ENCODE measurements at regions not wholly inside any gene's neighbourhood (a gene's known extent, or its start where the extent isn't known, plus 50 kb on each side); places are given as distances from the start of the nearest gene placed in this dataset.

DNA sequence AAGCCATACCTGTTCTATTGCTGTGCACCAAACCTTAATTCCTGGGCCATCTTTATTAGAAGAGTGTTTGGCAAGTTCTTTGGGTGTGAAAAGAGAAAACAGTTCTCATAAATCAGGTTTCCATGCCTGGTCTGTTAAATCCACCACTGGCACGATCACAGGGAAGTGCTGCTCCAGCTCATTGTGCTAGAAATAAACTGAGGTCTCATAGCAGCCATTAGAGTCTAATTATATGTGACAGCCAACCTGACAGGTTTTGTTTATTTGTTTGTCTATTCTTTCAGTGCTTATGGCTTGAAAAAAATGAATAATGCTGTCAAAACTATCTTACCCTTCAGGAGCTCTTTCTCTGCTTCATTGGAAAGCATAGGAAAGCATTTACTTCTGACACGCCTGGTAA lies 147.1 kb upstream of the CNTN6 start (continued):
- TF ChIP-seq, protein P1, sequence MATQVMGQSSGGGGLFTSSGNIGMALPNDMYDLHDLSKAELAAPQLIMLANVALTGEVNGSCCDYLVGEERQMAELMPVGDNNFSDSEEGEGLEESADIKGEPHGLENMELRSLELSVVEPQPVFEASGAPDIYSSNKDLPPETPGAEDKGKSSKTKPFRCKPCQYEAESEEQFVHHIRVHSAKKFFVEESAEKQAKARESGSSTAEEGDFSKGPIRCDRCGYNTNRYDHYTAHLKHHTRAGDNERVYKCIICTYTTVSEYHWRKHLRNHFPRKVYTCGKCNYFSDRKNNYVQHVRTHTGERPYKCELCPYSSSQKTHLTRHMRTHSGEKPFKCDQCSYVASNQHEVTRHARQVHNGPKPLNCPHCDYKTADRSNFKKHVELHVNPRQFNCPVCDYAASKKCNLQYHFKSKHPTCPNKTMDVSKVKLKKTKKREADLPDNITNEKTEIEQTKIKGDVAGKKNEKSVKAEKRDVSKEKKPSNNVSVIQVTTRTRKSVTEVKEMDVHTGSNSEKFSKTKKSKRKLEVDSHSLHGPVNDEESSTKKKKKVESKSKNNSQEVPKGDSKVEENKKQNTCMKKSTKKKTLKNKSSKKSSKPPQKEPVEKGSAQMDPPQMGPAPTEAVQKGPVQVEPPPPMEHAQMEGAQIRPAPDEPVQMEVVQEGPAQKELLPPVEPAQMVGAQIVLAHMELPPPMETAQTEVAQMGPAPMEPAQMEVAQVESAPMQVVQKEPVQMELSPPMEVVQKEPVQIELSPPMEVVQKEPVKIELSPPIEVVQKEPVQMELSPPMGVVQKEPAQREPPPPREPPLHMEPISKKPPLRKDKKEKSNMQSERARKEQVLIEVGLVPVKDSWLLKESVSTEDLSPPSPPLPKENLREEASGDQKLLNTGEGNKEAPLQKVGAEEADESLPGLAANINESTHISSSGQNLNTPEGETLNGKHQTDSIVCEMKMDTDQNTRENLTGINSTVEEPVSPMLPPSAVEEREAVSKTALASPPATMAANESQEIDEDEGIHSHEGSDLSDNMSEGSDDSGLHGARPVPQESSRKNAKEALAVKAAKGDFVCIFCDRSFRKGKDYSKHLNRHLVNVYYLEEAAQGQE (IDR thresholded peaks at IDR 0.05; ENCODE audit: low read depth, low read length), result no peak
- TF ChIP-seq, protein P2, sequence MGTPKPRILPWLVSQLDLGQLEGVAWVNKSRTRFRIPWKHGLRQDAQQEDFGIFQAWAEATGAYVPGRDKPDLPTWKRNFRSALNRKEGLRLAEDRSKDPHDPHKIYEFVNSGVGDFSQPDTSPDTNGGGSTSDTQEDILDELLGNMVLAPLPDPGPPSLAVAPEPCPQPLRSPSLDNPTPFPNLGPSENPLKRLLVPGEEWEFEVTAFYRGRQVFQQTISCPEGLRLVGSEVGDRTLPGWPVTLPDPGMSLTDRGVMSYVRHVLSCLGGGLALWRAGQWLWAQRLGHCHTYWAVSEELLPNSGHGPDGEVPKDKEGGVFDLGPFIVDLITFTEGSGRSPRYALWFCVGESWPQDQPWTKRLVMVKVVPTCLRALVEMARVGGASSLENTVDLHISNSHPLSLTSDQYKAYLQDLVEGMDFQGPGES (IDR thresholded peaks at IDR 0.05; ENCODE audit: low read depth, low read length), result no peak

DNA sequence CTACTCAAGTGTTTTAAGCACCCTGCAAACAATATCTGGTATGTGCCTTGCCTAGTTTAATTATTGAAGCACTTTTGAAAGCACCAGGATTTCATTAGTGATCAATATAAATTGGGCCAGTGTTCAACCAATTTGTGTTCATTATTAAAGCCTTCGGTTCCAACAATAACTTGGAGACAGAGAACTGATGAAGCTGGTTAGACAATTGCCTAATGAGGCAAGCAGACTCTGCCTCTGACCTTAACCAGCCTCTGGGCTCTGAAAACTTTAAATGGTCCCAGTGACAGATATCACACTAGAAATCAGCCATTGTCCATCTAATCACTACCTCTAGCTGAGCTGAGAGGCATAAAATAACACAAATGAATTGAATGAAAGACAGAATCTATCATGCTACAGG lies 139.9 kb upstream of the CNTN6 start:
- no peaks in the 10 kb centered on the region for H3K27me3 ChIP-seq (ENCODE audit: insufficient read depth)
- H3K79me2 ChIP-seq (ENCODE audit: insufficient read depth), result no peaks in the 10 kb centered on the region
- ChIA-PET POLR2A (no interaction called here), CTCF (no interaction called here)
- 20% methylated on average over 1 of the region's 1 CpG for WGBS (ENCODE audit: low lambda C conversion rate)
- H3K9me3 ChIP-seq, result no peaks in the 10 kb centered on the region
- TF ChIP-seq POLR2AphosphoS5 (IDR thresholded peaks at IDR 0.05; ENCODE audit: low read depth, low read length) (no peak), GABPA (IDR thresholded peaks at IDR 0.05; ENCODE audit: low read depth) (no peak), FOXM1 (IDR thresholded peaks at IDR 0.05; ENCODE audit: low read depth) (no peak), EP300 (IDR thresholded peaks at IDR 0.05; ENCODE audit: borderline replicate concordance in 1 of 2, low read depth in 1 of 2, low read length in 1 of 2) (no peak), RXRA (IDR thresholded peaks at IDR 0.05; ENCODE audit: borderline replicate concordance, low read depth) (no peak), NRF1 (IDR thresholded peaks at IDR 0.05; ENCODE audit: low read depth, low read length) (no peak), YY1 (IDR thresholded peaks at IDR 0.05; ENCODE audit: low read depth) (no peak), GATA2 (CRISPR knock-in tag; IDR thresholded peaks at IDR 0.05) (no peak), EZH2phosphoT487 (IDR thresholded peaks at IDR 0.05; ENCODE audit: borderline replicate concordance, low read depth) (no peak), CHD2 (IDR thresholded peaks at IDR 0.05; ENCODE audit: low read length, partially characterized antibody) (no peak), SIN3A (IDR thresholded peaks at IDR 0.05; ENCODE audit: borderline replicate concordance, low read depth, low read length) (no peak), RAD21 (IDR thresholded peaks at IDR 0.05; ENCODE audit: low read length) (no peak), SMC3 (IDR thresholded peaks at IDR 0.05; ENCODE audit: low read depth, low read length) (no peak), TAF1 (IDR thresholded peaks at IDR 0.05; ENCODE audit: borderline replicate concordance, low read depth, low read length) (no peak)
- TF ChIP-seq, protein P3, sequence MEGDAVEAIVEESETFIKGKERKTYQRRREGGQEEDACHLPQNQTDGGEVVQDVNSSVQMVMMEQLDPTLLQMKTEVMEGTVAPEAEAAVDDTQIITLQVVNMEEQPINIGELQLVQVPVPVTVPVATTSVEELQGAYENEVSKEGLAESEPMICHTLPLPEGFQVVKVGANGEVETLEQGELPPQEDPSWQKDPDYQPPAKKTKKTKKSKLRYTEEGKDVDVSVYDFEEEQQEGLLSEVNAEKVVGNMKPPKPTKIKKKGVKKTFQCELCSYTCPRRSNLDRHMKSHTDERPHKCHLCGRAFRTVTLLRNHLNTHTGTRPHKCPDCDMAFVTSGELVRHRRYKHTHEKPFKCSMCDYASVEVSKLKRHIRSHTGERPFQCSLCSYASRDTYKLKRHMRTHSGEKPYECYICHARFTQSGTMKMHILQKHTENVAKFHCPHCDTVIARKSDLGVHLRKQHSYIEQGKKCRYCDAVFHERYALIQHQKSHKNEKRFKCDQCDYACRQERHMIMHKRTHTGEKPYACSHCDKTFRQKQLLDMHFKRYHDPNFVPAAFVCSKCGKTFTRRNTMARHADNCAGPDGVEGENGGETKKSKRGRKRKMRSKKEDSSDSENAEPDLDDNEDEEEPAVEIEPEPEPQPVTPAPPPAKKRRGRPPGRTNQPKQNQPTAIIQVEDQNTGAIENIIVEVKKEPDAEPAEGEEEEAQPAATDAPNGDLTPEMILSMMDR (IDR thresholded peaks at IDR 0.05), result no peak
- TF ChIP-seq, protein P4, sequence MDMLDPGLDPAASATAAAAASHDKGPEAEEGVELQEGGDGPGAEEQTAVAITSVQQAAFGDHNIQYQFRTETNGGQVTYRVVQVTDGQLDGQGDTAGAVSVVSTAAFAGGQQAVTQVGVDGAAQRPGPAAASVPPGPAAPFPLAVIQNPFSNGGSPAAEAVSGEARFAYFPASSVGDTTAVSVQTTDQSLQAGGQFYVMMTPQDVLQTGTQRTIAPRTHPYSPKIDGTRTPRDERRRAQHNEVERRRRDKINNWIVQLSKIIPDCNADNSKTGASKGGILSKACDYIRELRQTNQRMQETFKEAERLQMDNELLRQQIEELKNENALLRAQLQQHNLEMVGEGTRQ (IDR thresholded peaks at IDR 0.05; ENCODE audit: borderline replicate concordance, low read depth, low read length), result no peak
- H4K20me1 ChIP-seq (ENCODE audit: insufficient read depth), result no peaks in the 10 kb centered on the region
- H3K36me3 ChIP-seq (replicated peaks in 1 of 2; ENCODE audit: control insufficient read depth in 1 of 2, insufficient read depth in 2 of 2, low read length in 1 of 2), result no peaks in the 10 kb centered on the region
- no peak for DNase-seq
- no peaks in the 10 kb centered on the region for H3F3A ChIP-seq (replicated peaks; ENCODE audit: insufficient read depth)
- H3K4me1 ChIP-seq (ENCODE audit: control insufficient read depth in 1 of 2, insufficient read depth in 2 of 2, low read depth in 1 of 2, low read length in 1 of 2), result no peaks in the 10 kb centered on the region
- no peak overlapping the region for H3K27ac ChIP-seq (ENCODE audit: low read depth in 2 of 2, low read length in 1 of 2)
- H3K4me3 ChIP-seq (ENCODE audit: low read depth in 2 of 2, low read length in 1 of 2), result no peak overlapping the region
- no peak overlapping the region for H3K9ac ChIP-seq
- H3K4me2 ChIP-seq, result no peak overlapping the region
- H3K9me2 ChIP-seq, result no peaks in the 10 kb centered on the region
- no peak overlapping the region for H2AFZ ChIP-seq (ENCODE audit: low read depth)
